ENCODE measurements at regions not wholly inside any gene's neighbourhood (a gene's known extent, or its start where the extent isn't known, plus 50 kb on each side); places are given as distances from the start of the nearest gene placed in this dataset.

DNA sequence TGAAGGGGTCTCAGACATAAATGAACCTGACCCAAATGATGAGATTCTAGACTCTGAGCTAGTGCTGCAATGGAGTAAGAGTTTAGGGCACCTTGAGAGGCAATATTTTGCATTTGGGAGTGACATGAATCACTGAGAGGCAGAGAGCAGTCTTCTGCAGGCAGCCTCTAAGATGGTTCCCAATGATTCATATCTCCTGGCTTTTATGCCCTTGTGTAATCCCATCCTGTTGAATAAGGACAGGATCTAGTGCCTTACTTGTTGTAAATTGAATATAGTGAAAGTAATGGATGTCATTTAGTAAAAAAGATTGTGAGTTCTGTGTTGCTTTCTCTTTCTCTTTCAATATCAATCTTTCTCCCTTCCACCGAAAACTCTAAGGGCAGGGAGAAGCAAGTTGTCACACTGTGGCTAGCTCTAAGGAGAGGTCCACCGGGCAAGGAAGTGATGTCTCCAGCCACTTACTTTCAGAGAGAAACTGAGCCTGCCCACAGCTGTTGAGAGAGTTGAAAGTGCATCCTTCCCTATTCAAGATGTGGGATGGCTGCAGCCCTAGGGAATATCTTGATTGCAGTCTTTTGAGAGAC, 144.7 kb downstream of the TRIB2 start:
- TF ChIP-seq, protein P1, sequence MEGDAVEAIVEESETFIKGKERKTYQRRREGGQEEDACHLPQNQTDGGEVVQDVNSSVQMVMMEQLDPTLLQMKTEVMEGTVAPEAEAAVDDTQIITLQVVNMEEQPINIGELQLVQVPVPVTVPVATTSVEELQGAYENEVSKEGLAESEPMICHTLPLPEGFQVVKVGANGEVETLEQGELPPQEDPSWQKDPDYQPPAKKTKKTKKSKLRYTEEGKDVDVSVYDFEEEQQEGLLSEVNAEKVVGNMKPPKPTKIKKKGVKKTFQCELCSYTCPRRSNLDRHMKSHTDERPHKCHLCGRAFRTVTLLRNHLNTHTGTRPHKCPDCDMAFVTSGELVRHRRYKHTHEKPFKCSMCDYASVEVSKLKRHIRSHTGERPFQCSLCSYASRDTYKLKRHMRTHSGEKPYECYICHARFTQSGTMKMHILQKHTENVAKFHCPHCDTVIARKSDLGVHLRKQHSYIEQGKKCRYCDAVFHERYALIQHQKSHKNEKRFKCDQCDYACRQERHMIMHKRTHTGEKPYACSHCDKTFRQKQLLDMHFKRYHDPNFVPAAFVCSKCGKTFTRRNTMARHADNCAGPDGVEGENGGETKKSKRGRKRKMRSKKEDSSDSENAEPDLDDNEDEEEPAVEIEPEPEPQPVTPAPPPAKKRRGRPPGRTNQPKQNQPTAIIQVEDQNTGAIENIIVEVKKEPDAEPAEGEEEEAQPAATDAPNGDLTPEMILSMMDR (IDR thresholded peaks at IDR 0.05): no peak
- TF ChIP-seq POLR2AphosphoS5 (IDR thresholded peaks at IDR 0.05) (no peak), EP300 (IDR thresholded peaks at IDR 0.05) (no peak), POLR2A (IDR thresholded peaks at IDR 0.05; ENCODE audit: low read depth) (no peak)
